HepG2 (cell line): ENCODE measurements at regions not wholly inside any gene's neighbourhood (a gene's known extent, or its start where the extent isn't known, plus 50 kb on each side); places are given as distances from the start of the nearest gene placed in this dataset.

Experiments used
- CTCF ChIP-seq: sonication (generic); formaldehyde crosslinking; IDR thresholded peaks from 2 replicates; pipeline ENCODE4 v1.5.0; 2020; ENCODE audit warnings: mild to moderate bottlenecking, missing genetic modification reagents, moderate library complexity
- FOSL1 ChIP-seq: sonication (generic); formaldehyde crosslinking; IDR thresholded peaks from 2 replicates; pipeline ENCODE4 v1.9.0; 2021; ENCODE audit warnings: missing genetic modification reagents, borderline replicate concordance
- FOXJ3 ChIP-seq: sonication (generic); formaldehyde crosslinking; IDR thresholded peaks from 2 replicates; pipeline ENCODE4 v1.4.0; 2020; ENCODE audit warnings: missing genetic modification reagents, mild to moderate bottlenecking, borderline replicate concordance
- HOXA3 ChIP-seq: sonication (generic); formaldehyde crosslinking; IDR thresholded peaks from 2 replicates; pipeline ENCODE4 v1.5.0; 2020; ENCODE audit warnings: missing genetic modification reagents
- SUZ12 ChIP-seq: fragments of 150-350 bp; IDR thresholded peaks from 2 replicates; pipeline ENCODE4 v1.6.1; 2014; ENCODE audit warnings: low read depth, low read length
- TGIF2 ChIP-seq: IDR thresholded peaks from 2 replicates; pipeline ENCODE4 v1.6.1; 2016; ENCODE audit warnings: control low read depth, missing compliant biosample characterization
- ZNF280D ChIP-seq: sonication (generic); formaldehyde crosslinking; IDR thresholded peaks from 2 replicates; pipeline ENCODE4 v1.5.1; 2020; ENCODE audit warnings: mild to moderate bottlenecking, missing genetic modification reagents
- TF ChIP-seq, protein P1 (sequence below): sonication (generic); formaldehyde crosslinking; IDR thresholded peaks from 2 replicates; pipeline ENCODE4 v1.4.0; 2020; ENCODE audit warnings: missing genetic modification reagents

DNA sequence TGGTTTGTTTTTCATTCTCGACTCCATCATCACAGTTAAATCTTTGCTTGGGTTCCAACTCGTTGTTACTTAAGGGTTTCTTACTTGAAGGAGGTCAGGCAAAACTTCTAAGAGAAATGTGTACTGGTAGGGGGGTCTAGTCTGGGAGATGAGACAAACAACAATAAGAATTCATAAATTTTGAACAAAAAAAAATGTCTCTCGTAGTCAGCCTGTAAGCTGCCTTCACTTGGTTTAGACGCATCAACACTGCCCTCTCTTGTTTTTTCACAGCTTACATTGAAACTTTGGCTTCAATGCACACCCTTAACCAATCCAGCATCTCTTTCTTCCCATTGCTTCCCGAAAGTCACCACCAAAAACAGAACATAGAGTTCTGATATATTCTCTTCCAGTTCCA, 576.4 kb upstream of the PIK3C3 start:
- TF ChIP-seq FOSL1 (CRISPR knock-in tag), result no peak
- peak; percentile 43 for TF ChIP-seq CTCF (CRISPR knock-in tag)
- no peak for TF ChIP-seq TGIF2
- no peak for TF ChIP-seq HOXA3 (CRISPR knock-in tag)
- no peak for TF ChIP-seq FOXJ3 (CRISPR knock-in tag)
- TF ChIP-seq, protein P1, sequence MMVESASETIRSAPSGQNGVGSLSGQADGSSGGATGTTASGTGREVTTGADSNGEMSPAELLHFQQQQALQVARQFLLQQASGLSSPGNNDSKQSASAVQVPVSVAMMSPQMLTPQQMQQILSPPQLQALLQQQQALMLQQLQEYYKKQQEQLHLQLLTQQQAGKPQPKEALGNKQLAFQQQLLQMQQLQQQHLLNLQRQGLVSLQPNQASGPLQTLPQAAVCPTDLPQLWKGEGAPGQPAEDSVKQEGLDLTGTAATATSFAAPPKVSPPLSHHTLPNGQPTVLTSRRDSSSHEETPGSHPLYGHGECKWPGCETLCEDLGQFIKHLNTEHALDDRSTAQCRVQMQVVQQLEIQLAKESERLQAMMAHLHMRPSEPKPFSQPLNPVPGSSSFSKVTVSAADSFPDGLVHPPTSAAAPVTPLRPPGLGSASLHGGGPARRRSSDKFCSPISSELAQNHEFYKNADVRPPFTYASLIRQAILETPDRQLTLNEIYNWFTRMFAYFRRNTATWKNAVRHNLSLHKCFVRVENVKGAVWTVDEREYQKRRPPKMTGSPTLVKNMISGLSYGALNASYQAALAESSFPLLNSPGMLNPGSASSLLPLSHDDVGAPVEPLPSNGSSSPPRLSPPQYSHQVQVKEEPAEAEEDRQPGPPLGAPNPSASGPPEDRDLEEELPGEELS (CRISPR knock-in tag), result no peak
- no peak for TF ChIP-seq ZNF280D (CRISPR knock-in tag)
- no peak for TF ChIP-seq SUZ12
